ENCODE measurements at regions not wholly inside any gene's neighbourhood (a gene's known extent, or its start where the extent isn't known, plus 50 kb on each side); places are given as distances from the start of the nearest gene placed in this dataset.

DNA sequence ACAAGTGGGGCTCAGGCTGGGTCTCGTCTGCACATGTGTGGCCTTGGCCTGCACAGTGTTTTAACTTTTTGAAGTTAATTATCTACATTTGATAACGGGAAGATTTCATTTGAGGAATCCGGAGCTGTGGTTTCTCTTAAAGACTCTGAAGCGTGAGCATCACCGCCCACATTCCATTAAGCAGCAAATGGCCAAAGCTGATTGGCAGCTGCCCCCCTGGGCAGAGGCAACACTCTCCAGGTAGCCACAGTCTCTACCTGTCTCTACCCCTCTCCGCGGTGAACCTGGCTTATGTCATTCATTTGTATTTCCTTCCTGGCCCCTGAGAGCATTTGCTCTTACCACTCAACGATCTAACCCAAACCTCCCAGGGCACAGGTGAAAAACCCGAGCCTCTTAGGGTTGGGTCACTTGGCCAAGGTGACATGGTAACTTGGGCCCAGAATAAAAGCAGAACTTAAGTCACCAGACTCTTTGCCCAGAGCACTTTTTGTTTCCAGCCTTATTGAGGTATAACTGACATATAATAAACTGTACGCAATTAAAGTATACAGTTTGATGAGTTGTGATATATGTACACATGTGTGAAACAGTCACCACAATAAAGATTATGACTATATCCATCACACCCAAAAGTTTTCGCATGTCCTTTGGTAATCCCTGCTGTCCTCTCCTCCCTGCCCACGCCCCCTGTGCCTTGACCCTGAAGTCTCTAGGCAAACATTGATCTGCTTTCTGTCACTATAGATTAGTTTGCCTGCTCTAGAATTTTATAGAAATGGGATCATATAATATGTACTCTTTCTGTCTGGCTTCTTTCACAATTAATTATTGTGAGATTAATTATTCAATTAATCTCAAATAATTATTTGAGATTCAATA lies 245.7 kb upstream of the HES1 start:
- TF ChIP-seq POLR2A (IDR thresholded peaks at IDR 0.05; ENCODE audit: low read depth, low read length), result no peak
- FAIRE-seq (no peak), DNase-seq (ENCODE audit: insufficient read length) (no peak)

DNA sequence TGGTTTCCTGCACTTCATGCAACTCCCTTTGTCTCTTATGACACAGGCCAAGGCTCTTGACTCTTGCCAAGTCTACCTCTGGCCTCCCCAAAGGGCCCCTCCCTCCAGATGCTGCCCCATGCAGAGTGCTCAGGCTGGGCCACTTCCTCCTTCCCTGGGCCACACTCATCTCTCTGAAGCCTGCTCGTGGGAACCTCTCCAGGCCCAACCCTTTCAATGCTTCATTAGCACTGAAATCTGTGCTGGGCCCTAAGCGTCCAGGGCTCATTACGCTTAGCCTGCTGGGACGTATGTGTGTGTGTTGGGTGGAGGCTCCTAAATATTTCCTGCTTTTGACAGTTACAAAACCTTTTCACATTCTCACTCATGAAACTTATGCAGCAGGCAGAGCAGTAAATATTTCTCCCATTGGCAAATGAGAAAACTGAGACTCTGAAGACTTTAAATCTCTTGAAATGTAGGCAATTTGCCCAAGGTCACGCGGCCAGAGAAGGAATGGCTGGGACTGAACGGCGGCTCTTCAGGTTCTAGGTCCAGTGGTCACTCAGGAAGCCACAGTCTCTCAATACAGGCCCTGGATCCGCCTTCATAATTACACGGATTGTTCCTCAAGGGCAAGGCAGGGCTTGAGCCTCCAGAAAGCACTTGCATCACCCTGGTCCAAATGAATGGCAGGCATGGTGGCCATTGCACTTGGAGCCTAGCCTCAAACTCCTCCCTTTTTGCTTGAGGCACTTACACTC lies 241.7 kb upstream of the HES1 start:
- FAIRE-seq, result no peak
- TF ChIP-seq TAF1 (IDR thresholded peaks at IDR 0.05; ENCODE audit: borderline replicate concordance, low read depth, low read length) (no peak), POLR2AphosphoS5 (IDR thresholded peaks at IDR 0.05; ENCODE audit: low read depth, low read length) (no peak), POLR2A (IDR thresholded peaks at IDR 0.05; ENCODE audit: low read depth, low read length) (no peak)
- DNase-seq (ENCODE audit: insufficient read length), result no peak

DNA sequence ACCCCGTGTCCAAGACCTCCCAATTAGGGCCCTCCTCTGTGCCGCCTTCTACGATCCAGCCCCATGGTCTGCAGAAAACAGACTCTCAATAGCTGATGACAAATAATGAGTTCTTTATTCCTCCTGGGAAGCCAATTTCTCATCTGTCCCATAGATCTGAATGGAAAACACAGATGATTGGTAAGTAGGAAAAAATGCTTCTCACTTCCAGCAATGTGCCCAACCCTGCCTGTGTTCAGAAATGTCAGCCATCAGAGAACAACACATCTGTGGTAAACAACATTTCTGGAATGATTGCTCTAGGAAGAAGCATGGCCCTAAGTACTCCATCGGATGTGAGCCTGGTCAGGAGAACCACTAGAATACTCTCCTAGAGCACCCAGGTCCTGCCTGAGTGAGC lies 240.5 kb upstream of the HES1 start:
- FAIRE-seq, result no peak
- TF ChIP-seq POLR2A (IDR thresholded peaks at IDR 0.05; ENCODE audit: low read depth, low read length) (no peak), TAF1 (IDR thresholded peaks at IDR 0.05; ENCODE audit: borderline replicate concordance, low read depth, low read length) (no peak), POLR2AphosphoS5 (IDR thresholded peaks at IDR 0.05; ENCODE audit: low read depth, low read length) (no peak)
- DNase-seq (ENCODE audit: insufficient read length), result no peak

DNA sequence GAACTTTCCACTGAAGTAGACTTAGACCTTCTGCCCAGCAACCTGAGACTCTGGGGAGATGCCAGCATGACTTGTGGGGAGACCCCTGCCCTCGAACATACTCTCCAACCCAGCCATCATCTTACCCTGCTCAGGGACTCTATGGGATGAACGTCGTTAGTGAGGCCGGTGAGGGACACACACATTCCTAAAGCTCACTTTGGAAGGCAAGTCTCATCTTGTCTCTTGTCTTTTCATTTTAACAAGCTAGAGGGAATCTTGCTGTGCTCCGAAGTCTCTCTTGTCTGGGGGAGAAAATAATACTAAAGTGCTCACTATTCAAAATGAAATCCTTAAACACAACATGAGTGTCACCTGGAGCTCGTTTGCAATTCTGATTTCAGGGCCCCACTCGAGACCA lies 239.5 kb upstream of the HES1 start:
- DNase-seq (ENCODE audit: insufficient read length) (no peak), FAIRE-seq (no peak)
- TF ChIP-seq POLR2A (IDR thresholded peaks at IDR 0.05; ENCODE audit: low read depth, low read length) (no peak), POLR2AphosphoS5 (IDR thresholded peaks at IDR 0.05; ENCODE audit: low read depth, low read length) (no peak), TAF1 (IDR thresholded peaks at IDR 0.05; ENCODE audit: borderline replicate concordance, low read depth, low read length) (no peak)

DNA sequence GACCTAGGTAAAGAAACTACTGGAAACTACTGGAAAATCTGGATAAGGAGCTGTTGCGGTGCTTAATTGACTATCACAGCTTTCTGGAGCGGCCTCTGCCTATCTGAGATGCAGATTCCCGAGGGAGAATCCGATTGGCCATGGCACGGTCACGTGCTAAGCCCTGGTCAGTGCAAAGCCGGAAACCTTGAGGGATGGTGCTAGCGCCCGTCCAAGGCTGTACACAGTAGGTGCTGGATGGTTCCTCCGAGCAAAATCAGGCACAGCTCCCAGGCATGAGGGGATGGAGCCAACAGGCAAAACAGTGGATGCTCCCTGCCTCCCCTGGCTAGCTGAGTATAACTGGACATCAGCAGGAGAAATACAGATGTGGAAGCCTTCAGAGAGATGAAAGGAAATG lies 238.7 kb upstream of the HES1 start:
- TF ChIP-seq POLR2A (IDR thresholded peaks at IDR 0.05; ENCODE audit: low read depth, low read length) (no peak), POLR2AphosphoS5 (IDR thresholded peaks at IDR 0.05; ENCODE audit: low read depth, low read length) (no peak), TAF1 (IDR thresholded peaks at IDR 0.05; ENCODE audit: borderline replicate concordance, low read depth, low read length) (no peak)
- FAIRE-seq, result no peak
- DNase-seq (ENCODE audit: insufficient read length), result no peak

DNA sequence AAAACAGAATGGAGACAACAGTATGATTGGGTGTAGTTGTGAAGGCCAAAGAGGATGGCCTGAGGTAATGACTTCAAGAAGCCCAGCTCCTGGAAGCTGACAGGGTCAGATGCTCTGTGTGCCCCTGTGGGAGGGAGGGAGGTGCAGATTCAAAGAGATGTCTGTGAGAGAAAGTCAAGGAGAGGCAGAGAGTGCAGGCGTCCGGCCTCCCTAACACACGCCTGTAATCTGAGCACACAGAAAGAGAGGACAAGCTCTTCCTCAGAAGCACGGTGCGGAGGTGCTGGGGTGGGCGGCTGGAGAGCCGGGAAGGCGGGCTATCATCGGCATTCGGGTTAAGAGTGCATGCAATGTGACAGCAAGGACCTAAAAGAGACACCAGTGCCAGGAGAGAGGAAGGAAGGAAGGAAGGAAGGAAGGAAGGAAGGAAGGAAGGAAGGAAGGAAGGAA lies 238.2 kb upstream of the HES1 start:
- FAIRE-seq (no peak), DNase-seq (ENCODE audit: insufficient read length) (no peak)
- TF ChIP-seq POLR2A (IDR thresholded peaks at IDR 0.05; ENCODE audit: low read depth, low read length) (no peak), POLR2AphosphoS5 (IDR thresholded peaks at IDR 0.05; ENCODE audit: low read depth, low read length) (no peak), TAF1 (IDR thresholded peaks at IDR 0.05; ENCODE audit: borderline replicate concordance, low read depth, low read length) (no peak)

DNA sequence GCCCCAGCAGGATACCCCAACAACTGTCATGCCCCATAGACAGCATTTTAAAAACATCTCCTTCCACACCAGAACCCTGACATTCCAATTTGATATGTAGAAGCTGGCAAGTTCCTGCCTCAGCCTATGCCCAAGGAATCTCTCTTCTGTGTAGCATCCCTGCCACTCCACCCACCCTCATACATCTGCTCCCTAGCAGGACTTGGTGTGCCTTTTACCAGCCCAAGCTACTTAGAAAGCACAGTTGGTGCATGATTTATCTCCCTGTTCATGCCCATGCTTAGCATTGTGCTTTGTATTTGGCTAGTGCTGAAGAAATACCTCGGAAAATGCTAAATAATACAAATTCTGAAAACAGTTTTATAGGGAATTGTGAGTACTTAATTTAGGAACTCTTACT lies 236.9 kb upstream of the HES1 start:
- TF ChIP-seq POLR2AphosphoS5 (IDR thresholded peaks at IDR 0.05; ENCODE audit: low read depth, low read length), result no peak
- no peak for TF ChIP-seq TAF1 (IDR thresholded peaks at IDR 0.05; ENCODE audit: borderline replicate concordance, low read depth, low read length)
- no peak for TF ChIP-seq POLR2A (IDR thresholded peaks at IDR 0.05; ENCODE audit: low read depth, low read length)
- FAIRE-seq, result no peak
- DNase-seq (ENCODE audit: insufficient read length), result no peak

DNA sequence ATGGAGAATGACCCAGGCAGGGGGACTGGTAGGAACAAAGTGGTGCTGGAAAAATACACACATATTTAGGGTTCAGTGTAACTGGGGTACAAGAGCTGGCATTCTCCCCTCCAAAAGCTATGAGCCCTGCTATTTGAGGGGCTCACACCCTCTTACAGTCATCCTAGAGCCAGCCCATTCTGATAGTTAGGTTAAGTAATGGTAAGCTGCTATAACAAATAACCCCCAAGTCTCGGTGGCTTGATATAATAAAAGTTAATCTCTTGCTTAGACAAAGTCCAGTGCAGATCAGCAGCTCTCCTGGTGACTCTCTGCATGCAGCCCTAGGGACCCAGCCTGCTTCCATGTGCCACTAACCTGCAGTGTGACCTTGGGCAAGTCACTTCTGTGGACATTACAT lies 234.9 kb upstream of the HES1 start:
- DNase-seq (ENCODE audit: insufficient read length) (no peak), FAIRE-seq (no peak)
- TF ChIP-seq POLR2AphosphoS5 (IDR thresholded peaks at IDR 0.05; ENCODE audit: low read depth, low read length), result no peak
- TF ChIP-seq TAF1 (IDR thresholded peaks at IDR 0.05; ENCODE audit: borderline replicate concordance, low read depth, low read length), result no peak
- no peak for TF ChIP-seq POLR2A (IDR thresholded peaks at IDR 0.05; ENCODE audit: low read depth, low read length)

DNA sequence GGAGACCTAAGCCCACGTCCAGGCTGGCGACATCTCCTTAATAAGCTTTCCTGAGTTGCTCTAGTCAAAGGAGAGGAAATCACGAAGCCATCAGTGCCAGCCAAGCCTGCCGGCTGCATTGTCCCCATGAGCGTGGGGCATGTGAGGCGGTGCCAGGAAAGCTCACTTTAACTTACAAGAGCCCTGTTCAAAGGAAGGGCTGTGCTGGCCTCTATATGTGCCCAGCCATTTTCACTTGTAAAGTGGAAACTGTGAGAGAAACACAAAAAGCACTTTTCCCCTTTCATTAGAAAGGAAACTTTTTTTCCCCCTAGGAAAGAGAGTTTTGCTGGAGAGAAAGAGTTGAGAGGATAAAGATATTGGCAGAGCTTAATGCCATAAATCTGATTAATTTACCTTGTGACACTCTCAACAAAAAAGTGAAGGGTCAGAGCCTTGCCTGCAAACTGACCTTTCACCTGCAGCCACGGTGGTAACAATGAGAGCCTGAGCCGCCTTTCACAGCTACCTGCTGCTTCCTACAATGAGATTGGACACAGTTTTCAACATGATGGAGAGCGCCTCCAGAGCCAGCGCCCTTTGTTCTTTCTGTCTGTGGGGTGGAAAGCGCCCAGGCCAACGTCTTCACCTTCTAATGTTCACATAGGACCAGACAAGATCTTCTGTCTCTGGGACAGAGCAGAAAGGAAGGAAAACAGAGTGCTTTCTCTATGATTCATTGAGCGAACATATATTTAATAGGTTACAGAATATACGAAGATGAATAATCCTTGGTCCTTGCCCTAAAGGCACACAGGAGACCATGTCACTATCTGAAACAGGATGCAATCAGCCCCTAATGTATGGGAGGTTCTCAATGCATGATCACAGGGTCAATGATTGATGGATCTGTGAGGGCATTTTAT lies 233.1 kb upstream of the HES1 start:
- FAIRE-seq (no peak), DNase-seq (ENCODE audit: insufficient read length) (no peak)
- TF ChIP-seq POLR2A (IDR thresholded peaks at IDR 0.05; ENCODE audit: low read depth, low read length), result no peak
- no peak for TF ChIP-seq POLR2AphosphoS5 (IDR thresholded peaks at IDR 0.05; ENCODE audit: low read depth, low read length)
- no peak for TF ChIP-seq TAF1 (IDR thresholded peaks at IDR 0.05; ENCODE audit: borderline replicate concordance, low read depth, low read length)

DNA sequence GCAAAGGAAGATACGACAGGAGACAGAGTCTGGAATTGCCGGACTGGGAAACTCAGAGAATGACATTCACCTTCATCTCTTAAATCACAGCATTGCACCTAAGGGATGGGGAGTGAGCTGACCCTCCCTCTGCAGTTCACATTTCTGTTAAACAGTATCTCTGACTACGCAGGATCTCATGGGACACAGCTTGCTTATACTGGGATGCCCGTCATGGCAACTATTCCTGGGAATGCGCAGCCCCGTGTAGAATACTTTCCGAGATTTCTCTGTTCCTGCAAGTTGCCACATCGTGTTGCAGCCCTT lies 232.5 kb upstream of the HES1 start:
- TF ChIP-seq POLR2AphosphoS5 (IDR thresholded peaks at IDR 0.05; ENCODE audit: low read depth, low read length) (no peak), POLR2A (IDR thresholded peaks at IDR 0.05; ENCODE audit: low read depth, low read length) (no peak), TAF1 (IDR thresholded peaks at IDR 0.05; ENCODE audit: borderline replicate concordance, low read depth, low read length) (no peak)
- no peak for FAIRE-seq
- no peak for DNase-seq (ENCODE audit: insufficient read length)

DNA sequence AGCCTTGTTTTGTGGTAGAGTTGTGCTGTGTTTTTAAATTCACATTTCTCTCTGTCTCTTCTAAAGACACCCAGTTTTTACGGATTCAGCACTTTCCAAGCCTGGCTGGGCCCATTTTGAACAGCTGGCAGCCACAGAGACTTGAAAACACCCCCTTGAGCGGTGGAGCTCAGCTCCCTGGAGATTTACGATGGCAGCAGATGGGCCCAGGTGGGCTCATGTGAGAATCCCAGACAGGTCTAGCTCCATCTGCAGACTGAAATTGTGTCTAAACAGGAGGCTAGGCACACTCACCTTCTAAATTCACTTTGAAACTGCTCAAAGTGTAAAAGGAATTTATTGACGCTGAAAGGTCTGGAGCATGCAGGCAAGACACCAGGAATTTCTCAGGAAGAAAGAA lies 232.0 kb upstream of the HES1 start:
- no peak for FAIRE-seq
- no peak for DNase-seq (ENCODE audit: insufficient read length)
- TF ChIP-seq TAF1 (IDR thresholded peaks at IDR 0.05; ENCODE audit: borderline replicate concordance, low read depth, low read length) (no peak), POLR2AphosphoS5 (IDR thresholded peaks at IDR 0.05; ENCODE audit: low read depth, low read length) (no peak), POLR2A (IDR thresholded peaks at IDR 0.05; ENCODE audit: low read depth, low read length) (no peak)

Measured in GM12892 (cell line).